IMR-90 (cell line): ENCODE measurements at regions not wholly inside any gene's neighbourhood (a gene's known extent, or its start where the extent isn't known, plus 50 kb on each side); places are given as distances from the start of the nearest gene placed in this dataset.

Source experiments
- BHLHE40 ChIP-seq: fragments of 150-350 bp; IDR thresholded peaks from 2 replicates; pipeline ENCODE4 v1.6.1; 2016; ENCODE audit warnings: mild to moderate bottlenecking, low read depth, low read length
- CTCF ChIP-seq: conservative IDR thresholded peaks from 2 replicates; pipeline ENCODE4 v1.5.1; 2012; ENCODE audit warnings: mild to moderate bottlenecking, low read depth, low read length, improper control_type of control experiment
- RAD21 ChIP-seq: IDR thresholded peaks from 2 replicates; pipeline ENCODE4 v1.6.1; 2012; ENCODE audit warnings: low read length, improper control_type of control experiment
- RFX5 ChIP-seq: IDR thresholded peaks from 2 replicates; pipeline ENCODE4 v1.8.0; 2012; ENCODE audit warnings: low read depth, mild to moderate bottlenecking, low read length, moderate library complexity
- TF ChIP-seq, protein P1 (sequence below): fragments of 150-350 bp; IDR thresholded peaks from 2 replicates; pipeline ENCODE4 v1.6.1; 2016; ENCODE audit warnings: low read depth, mild to moderate bottlenecking, low read length, moderate library complexity, borderline replicate concordance

DNA sequence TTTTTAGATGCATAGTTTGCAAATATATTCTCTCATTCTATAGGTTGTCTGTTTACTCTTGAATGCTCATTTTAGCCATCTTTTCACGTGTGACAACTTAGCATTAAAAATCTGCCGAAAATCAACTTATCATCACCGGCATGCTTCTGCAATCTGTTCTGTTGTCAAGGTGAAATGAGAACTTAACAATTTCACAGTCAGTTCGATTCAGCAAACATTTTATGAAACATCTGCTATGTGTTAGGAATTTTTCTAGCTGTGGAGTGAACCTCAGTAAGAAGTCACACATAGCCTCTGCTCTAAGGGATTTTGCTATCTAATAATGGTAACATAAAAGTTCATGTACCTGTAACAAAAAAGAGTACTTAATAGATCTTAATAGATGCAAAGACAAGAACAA lies 256.1 kb downstream of the ZWINT start:
- no peak for TF ChIP-seq CTCF
- TF ChIP-seq, protein P1, sequence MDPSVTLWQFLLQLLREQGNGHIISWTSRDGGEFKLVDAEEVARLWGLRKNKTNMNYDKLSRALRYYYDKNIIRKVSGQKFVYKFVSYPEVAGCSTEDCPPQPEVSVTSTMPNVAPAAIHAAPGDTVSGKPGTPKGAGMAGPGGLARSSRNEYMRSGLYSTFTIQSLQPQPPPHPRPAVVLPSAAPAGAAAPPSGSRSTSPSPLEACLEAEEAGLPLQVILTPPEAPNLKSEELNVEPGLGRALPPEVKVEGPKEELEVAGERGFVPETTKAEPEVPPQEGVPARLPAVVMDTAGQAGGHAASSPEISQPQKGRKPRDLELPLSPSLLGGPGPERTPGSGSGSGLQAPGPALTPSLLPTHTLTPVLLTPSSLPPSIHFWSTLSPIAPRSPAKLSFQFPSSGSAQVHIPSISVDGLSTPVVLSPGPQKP = no peak
- TF ChIP-seq RFX5 = no peak
- TF ChIP-seq RAD21 = no peak
- no peak for TF ChIP-seq BHLHE40
